ENCODE measurements at regions not wholly inside any gene's neighbourhood (a gene's known extent, or its start where the extent isn't known, plus 50 kb on each side); places are given as distances from the start of the nearest gene placed in this dataset.

- intact Hi-C loops (cut with DNase I): no loop called here
- no peaks in the 10 kb centered on the region for H3K9me3 ChIP-seq
- no peak for DNase-seq (ENCODE audit: extremely low spot score)
- 77% methylated on average over 12 of the region's 24 CpGs for WGBS
- H3K27me3 ChIP-seq: peaks cover 0 to 48% (median 0%) of the 10 kb centered on the region in 4 donors
- H3K4me1 ChIP-seq: no peaks in the 10 kb centered on the region
- H3K36me3 ChIP-seq: no peaks in the 10 kb centered on the region
- H3K4me3 ChIP-seq: no peak overlapping the region
- no peak overlapping the region for H3K27ac ChIP-seq (replicated peaks in 1 of 4)
- no peak for TF ChIP-seq POLR2A (IDR thresholded peaks at IDR 0.05; ENCODE audit: low read depth)
- no peak for TF ChIP-seq POLR2AphosphoS5 (IDR thresholded peaks at IDR 0.05)
- no peak for TF ChIP-seq EP300 (IDR thresholded peaks at IDR 0.05)
- no peak for TF ChIP-seq CTCF (IDR thresholded peaks at IDR 0.05)
These were observed 116.0 kb downstream of the SOX1 start for GRCh38 chr13:112182846-112183531.

GRCh38 chr13:112183532-112184090, 116.7 kb downstream of the SOX1 start:
- H3K4me1 ChIP-seq: no peaks in the 10 kb centered on the region
- WGBS: 62% methylated on average over 24 of the region's 24 CpGs
- DNase-seq (ENCODE audit: extremely low spot score): no peak
- H3K4me3 ChIP-seq: no peak overlapping the region
- H3K36me3 ChIP-seq: no peaks in the 10 kb centered on the region
- TF ChIP-seq POLR2A (IDR thresholded peaks at IDR 0.05; ENCODE audit: low read depth): no peak
- no peak for TF ChIP-seq EP300 (IDR thresholded peaks at IDR 0.05)
- TF ChIP-seq POLR2AphosphoS5 (IDR thresholded peaks at IDR 0.05): no peak
- no peak for TF ChIP-seq CTCF (IDR thresholded peaks at IDR 0.05)
- intact Hi-C loops (cut with DNase I): no loop called here
- H3K27me3 ChIP-seq: peaks cover 0 to 46% (median 0%) of the 10 kb centered on the region in 4 donors
- no peaks in the 10 kb centered on the region for H3K9me3 ChIP-seq
- no peak overlapping the region for H3K27ac ChIP-seq (replicated peaks in 1 of 4)

DNA sequence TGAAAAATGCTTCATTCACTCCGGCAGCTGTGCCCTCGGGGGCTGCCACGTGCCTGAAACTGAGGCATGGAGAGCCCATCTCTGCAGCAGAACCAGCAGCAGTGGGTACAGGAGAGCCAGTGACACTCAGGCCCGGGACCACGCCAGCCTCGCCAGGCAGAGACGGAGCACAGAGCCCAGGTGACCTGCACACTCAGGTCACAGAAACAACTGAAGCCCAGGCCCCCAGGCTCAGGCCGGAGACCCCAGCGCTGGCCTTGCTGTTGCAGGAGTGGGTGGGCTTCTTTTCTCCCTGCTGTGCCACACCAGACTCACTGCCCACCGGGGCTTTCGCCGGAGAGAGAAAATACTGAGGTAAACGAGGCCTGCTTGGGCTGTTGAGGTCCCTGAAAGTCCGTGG, 117.3 kb downstream of the SOX1 start:
- intact Hi-C loops (cut with DNase I): no loop called here
- H3K27me3 ChIP-seq: peaks cover 0 to 39% (median 0%) of the 10 kb centered on the region in 4 donors

GRCh38 chr13:112184851-112185371, 118.0 kb downstream of the SOX1 start:
- intact Hi-C loops (cut with DNase I): no loop called here
- Histone ChIP-seq H3K4me3 (no peak overlapping the region), H3K27ac (replicated peaks in 1 of 4) (no peak overlapping the region), H3K4me1 (no peaks in the 10 kb centered on the region), H3K27me3 (peaks cover 0 to 33% (median 0%) of the 10 kb centered on the region in 4 donors), H3K9me3 (no peaks in the 10 kb centered on the region), H3K36me3 (no peaks in the 10 kb centered on the region)
- 88% methylated on average over 14 of the region's 15 CpGs for WGBS
- no peak for TF ChIP-seq POLR2AphosphoS5 (IDR thresholded peaks at IDR 0.05)
- TF ChIP-seq EP300 (IDR thresholded peaks at IDR 0.05): no peak
- no peak for TF ChIP-seq CTCF (IDR thresholded peaks at IDR 0.05)
- TF ChIP-seq POLR2A (IDR thresholded peaks at IDR 0.05; ENCODE audit: low read depth): no peak
- DNase-seq (ENCODE audit: extremely low spot score): no peak

More for the DNA sequence above, 117.3 kb downstream of the SOX1 start:
- no peak for DNase-seq (ENCODE audit: extremely low spot score)
- Histone ChIP-seq H3K4me3 (no peak overlapping the region), H3K36me3 (no peaks in the 10 kb centered on the region), H3K27ac (replicated peaks in 1 of 4) (no peak overlapping the region), H3K4me1 (no peaks in the 10 kb centered on the region), H3K9me3 (no peaks in the 10 kb centered on the region)
- no peak for TF ChIP-seq CTCF (IDR thresholded peaks at IDR 0.05)
- no peak for TF ChIP-seq EP300 (IDR thresholded peaks at IDR 0.05)
- no peak for TF ChIP-seq POLR2A (IDR thresholded peaks at IDR 0.05; ENCODE audit: low read depth)
- TF ChIP-seq POLR2AphosphoS5 (IDR thresholded peaks at IDR 0.05): no peak
- WGBS: 67% methylated on average over 6 of the region's 14 CpGs

Measured in esophagus muscularis mucosa (tissue), 4 donors.